Activated CD8-positive, alpha-beta memory T cell treated with anti-CD3 and anti-CD28 coated beads for 36 hours (primary cell): ENCODE measurements at regions not wholly inside any gene's neighbourhood (a gene's known extent, or its start where the extent isn't known, plus 50 kb on each side); places are given as distances from the start of the nearest gene placed in this dataset.

Experiments
- CTCF ChIA-PET: fragments of 350-600 bp; sonication (Branson Sonifier 250); formaldehyde crosslinking; loops from one replicate; lab custom pipeline; 2021; ENCODE audit warnings: antibody characterized with exemption; lab: Charles Lee
- POLR2A ChIA-PET: fragments of 350-600 bp; sonication (Branson Sonifier 250); formaldehyde crosslinking; loops from one replicate; lab custom pipeline; 2021; ENCODE audit warnings: antibody characterized with exemption; lab: Charles Lee

- ChIA-PET POLR2A (no interaction called here), CTCF (no interaction called here)
Measured at GRCh38 chr12:42946871-42947381, 357.4 kb upstream of the PRICKLE1 start.

- CTCF ChIA-PET = no interaction called here
- POLR2A ChIA-PET = no interaction called here
Measured at GRCh38 chr12:42945927-42946326, 356.4 kb upstream of the PRICKLE1 start.

GRCh38 chr12:42944516-42944915 lies 355.0 kb upstream of the PRICKLE1 start:
- POLR2A ChIA-PET = no interaction called here
- CTCF ChIA-PET = no interaction called here

GRCh38 chr12:42936991-42937390 lies 347.4 kb upstream of the PRICKLE1 start:
- CTCF ChIA-PET = no interaction called here
- POLR2A ChIA-PET = no interaction called here

GRCh38 chr12:42936260-42936659 lies 346.7 kb upstream of the PRICKLE1 start:
- CTCF ChIA-PET = no interaction called here
- POLR2A ChIA-PET = no interaction called here

DNA sequence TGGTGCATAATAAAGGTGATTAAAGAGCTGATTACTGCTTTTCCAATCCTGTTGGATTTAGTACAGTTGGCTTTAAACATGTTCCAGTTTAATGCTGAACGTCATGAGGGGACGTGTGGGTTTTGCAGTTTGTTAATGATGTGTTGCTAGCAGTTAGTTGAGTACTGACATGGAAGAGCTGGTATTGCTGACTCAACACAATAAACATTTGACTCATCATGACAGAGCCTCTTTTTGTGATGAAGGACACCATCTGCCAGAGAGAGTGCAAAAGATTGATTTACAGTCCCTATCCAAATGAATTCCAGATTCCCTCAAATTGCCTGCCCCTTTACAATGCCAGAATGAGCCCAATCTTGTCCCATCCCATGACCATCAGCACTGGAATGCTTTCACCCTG lies 346.2 kb upstream of the PRICKLE1 start:
- ChIA-PET POLR2A (no interaction called here), CTCF (no interaction called here)

GRCh38 chr12:42935090-42935489 lies 345.5 kb upstream of the PRICKLE1 start:
- CTCF ChIA-PET = no interaction called here
- POLR2A ChIA-PET = no interaction called here

GRCh38 chr12:42933461-42934081 lies 344.0 kb upstream of the PRICKLE1 start:
- ChIA-PET CTCF (no interaction called here), POLR2A (no interaction called here)

DNA sequence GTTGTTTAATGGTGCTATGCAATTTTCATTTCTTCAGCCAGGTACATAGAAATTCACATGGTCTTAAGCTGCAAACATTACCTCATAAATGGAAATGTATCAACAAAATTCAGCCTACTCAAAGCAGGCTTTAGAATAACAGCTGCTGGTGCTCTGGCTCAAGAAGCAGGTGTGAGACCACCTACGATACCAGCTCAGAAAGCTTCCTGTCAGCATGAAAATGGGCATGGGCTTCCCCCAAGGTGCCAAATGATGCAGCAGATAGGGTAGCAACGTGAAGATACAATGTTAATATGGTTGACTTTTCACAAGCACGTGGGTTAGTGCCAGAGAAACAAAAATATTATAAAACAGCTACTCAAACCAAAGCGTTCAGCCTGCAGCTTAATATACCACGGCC lies 343.4 kb upstream of the PRICKLE1 start:
- CTCF ChIA-PET = no interaction called here
- POLR2A ChIA-PET = no interaction called here

DNA sequence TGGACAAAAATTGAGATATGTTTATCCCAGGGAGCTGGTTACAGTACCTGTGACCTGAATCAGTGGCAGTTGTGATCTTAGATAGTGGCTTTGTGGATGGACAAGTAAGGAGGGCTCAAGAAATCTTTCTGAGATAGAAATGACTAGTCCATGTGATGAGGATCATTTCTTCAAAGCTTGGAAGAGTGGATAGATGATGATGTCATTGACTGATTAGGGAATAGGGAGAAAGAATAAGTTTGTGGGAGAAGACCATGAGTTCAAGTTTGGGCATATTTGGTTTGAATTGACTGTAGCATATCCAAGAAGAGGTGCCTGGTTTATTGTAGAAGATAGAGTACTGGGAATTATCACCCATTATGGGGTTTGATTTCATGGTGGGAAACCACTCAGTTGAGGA lies 336.7 kb upstream of the PRICKLE1 start:
- CTCF ChIA-PET = interaction anchor here (0.6 kb wide), 1 partner anchor 129 kb away, joined by 4 read pairs; no protein-coding TSS in a partner anchor
- POLR2A ChIA-PET = no interaction called here

GRCh38 chr12:42924482-42924881 lies 334.9 kb upstream of the PRICKLE1 start:
- ChIA-PET POLR2A (no interaction called here), CTCF (no interaction called here)

GRCh38 chr12:42923583-42923982 lies 334.0 kb upstream of the PRICKLE1 start:
- POLR2A ChIA-PET = no interaction called here
- CTCF ChIA-PET = no interaction called here

DNA sequence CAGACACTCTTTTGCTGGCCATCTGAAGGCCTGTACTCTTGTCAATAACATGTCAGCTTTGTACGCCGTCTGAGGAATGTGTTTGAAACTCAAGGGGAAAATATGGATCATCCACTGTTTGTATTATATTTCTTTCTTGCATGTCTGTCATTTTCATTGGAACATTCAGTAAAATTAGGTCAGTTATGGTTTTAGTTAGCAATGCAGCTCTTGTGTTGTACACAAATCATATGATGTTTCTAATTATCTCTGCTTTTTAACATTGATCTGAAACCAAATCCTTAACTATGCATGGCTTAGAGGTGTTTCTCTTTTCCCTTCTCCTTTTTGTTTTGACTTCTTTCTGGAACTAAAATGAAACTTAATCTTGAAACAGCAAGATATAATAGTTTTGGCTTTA lies 333.6 kb upstream of the PRICKLE1 start:
- CTCF ChIA-PET = no interaction called here

GRCh38 chr12:42922505-42922850 lies 332.9 kb upstream of the PRICKLE1 start:
- ChIA-PET CTCF (no interaction called here), POLR2A (no interaction called here)

More for the DNA sequence above, 333.6 kb upstream of the PRICKLE1 start:
- POLR2A ChIA-PET = no interaction called here

DNA sequence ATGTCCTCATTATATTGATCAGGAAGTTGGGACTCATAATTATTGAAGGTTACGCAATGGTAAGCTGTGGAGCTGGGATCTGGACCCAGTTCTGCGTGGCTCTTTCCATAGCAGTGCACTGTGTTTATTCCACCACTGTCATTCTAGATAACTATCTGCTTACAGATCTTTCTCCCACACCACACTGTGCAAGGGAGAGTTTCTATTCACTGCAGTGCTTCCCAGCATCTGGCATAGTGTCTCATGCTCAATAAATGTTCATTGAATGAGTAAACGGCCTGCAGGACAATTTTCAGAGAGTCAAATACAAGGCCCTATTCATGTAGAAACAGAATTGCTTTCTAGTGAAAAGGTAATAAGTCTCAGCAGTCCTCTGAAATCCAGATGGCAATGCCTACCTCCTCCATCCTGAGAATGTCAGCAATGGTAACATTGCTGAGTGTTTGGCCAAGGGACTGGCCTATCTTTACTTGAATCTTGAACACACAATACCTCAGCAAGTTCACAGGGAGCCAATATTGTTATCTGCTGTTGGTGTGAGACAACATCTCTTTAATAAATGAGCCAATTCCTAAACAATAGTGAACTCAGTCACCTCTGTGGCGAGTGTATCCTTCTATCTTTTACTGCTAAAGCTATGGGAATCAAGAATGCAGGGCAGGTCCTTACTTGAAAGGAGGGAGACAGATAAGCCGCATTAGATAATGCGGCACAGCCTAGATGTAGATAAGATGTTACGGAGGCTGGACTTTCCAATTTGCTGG lies 332.4 kb upstream of the PRICKLE1 start:
- POLR2A ChIA-PET = no interaction called here

GRCh38 chr12:42919691-42920090 lies 330.1 kb upstream of the PRICKLE1 start:
- ChIA-PET CTCF (no interaction called here), POLR2A (no interaction called here)

More for the DNA sequence above, 332.4 kb upstream of the PRICKLE1 start:
- CTCF ChIA-PET = no interaction called here

DNA sequence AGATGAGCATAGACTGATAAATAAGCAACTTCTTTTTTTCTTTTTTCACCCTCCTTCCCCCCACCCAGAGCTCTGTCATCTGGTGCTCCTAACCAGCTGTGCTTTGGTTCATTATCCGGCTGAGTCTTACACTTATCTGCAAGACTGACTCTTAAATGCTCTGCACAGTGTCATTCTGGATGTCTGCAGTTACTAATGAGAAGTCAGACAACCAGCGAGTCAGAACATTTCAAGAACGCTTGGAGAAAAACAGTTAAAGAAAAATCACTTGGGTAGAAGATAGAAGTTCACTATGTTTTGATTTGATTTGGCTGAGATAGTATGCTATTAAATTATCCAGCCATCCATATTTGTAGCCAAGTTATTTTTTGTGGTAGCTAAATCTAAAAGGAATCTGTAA lies 328.9 kb upstream of the PRICKLE1 start:
- ChIA-PET POLR2A (no interaction called here), CTCF (no interaction called here)

DNA sequence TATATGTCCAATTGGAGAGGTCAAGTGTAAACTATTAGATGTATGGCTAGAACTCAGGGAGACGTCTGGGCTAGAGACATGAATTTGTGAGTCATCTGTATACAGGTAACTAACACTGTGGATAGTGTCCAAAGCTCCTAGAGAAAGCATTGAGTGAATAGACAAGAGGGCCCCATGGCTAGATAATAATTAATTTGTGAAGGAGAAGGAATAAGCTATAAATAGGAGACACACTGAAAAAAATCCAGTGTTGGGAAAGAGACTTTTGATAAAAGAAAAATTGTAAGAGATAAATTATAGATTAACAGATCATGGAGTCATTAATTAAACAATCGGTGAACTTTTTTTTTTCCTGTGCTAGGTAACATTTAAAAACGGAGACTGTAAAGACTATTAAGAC lies 326.6 kb upstream of the PRICKLE1 start:
- CTCF ChIA-PET = no interaction called here
- POLR2A ChIA-PET = no interaction called here

GRCh38 chr12:42915426-42915825 lies 325.9 kb upstream of the PRICKLE1 start:
- CTCF ChIA-PET = no interaction called here
- POLR2A ChIA-PET = no interaction called here

GRCh38 chr12:42912367-42912766 lies 322.8 kb upstream of the PRICKLE1 start:
- ChIA-PET CTCF (no interaction called here), POLR2A (no interaction called here)

DNA sequence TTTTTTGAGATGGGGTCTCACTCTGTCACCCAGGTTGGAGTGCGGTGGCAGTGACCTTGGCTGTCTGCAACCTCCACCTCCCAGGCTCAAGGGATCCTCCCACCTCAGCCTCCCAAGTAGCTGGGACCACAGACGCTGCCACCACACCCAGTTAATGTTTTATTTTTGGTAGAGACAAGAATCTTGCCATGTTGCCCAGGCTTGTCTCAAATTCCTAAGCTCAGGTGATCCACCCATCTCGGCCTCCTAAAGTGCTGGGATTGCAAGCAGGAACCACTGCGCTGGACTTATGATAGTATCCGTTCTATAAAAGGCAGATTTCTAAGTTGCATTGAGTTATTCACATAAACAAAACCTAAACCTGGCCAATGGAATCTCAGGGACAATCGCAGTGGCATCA lies 321.1 kb upstream of the PRICKLE1 start:
- POLR2A ChIA-PET = no interaction called here
- CTCF ChIA-PET = no interaction called here
